Fibroblast of the aortic adventitia (primary cell): ENCODE measurements at regions not wholly inside any gene's neighbourhood (a gene's known extent, or its start where the extent isn't known, plus 50 kb on each side); places are given as distances from the start of the nearest gene placed in this dataset.

Experiments used
- DNase-seq: peaks from one replicate; pipeline ENCODE4 v3.0.0-alpha.2; 2010; ENCODE audit warnings: low read depth
- H3K4me3 ChIP-seq: 2 replicates; pipeline ENCODE4 v1.5.1; 2011; ENCODE audit warnings: low read depth, mild to moderate bottlenecking, control low read depth, low read length, moderate library complexity
- CTCF ChIP-seq: IDR thresholded peaks from 2 replicates; pipeline ENCODE4 v1.5.1; 2011; ENCODE audit warnings: mild to moderate bottlenecking, low read length, control low read depth, inconsistent platforms; ENCODE audit not compliant: insufficient read depth

DNA sequence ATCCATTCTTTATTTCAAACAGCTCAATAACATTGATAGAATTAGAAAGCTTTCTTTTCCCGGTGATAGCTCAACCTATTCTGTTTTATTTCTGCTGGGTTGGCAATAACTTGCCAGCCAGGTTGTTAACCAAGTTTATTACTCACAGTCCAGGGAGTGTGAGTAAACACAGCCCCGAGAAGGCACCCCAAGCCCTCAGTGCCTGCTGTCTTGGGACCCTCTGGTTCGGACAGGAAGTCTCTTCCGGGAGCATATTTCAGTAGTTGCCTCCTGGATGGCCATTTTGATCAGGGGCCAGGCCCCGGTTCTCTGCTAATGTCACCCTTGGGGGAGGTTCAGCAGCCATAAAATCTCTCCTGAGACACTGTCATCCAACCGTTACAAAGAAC lies 176.8 kb downstream of the INO80D start:
- no peak overlapping the region for H3K4me3 ChIP-seq
- DNase-seq, result no peak
- TF ChIP-seq CTCF, result no peak

DNA sequence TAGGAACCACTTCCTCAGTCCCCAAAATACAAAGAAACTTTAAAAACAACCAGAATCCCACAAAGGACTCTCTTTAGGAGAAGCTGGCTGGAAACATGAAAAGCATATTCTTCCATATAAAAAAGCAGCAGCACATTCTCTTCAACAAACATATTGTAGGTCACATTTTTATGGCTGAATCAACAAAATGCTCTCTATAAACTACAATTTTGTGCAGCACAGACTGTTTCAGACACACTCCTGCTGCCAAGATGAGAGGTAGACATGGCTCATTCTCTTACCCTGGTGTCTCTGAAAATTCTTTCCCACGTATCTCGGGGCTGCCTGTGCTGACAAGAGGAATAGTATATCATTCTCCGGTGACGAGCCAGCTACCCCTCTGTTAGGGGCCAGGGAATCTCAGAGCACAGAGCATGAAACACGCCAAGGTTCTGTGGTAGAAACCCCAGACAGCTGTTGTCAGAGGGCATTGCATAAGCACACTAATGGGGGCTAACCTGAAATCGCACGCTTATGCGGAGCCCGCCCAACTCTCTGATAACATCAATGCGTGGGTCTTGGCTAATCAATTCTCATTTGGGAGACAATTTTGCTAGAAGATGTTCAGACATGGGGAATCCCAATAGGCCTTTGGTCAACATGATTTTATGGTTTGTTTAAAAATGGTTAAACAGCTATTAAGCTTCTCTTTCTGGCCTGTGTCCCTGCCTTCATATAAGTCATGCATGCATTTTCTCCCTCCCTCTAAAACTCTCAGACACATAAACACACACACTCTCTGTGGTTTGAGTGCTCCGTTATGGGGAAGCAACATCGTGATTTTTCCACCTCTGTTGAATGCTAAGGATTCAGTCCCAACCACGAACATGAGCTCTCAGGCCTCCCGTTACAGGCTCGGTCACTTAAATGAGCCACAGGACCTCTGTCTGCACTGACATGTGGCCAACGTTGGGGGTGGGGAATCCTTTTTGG lies 177.5 kb downstream of the INO80D start:
- DNase-seq, result no peak
- TF ChIP-seq CTCF, result no peak
- no peak overlapping the region for H3K4me3 ChIP-seq

DNA sequence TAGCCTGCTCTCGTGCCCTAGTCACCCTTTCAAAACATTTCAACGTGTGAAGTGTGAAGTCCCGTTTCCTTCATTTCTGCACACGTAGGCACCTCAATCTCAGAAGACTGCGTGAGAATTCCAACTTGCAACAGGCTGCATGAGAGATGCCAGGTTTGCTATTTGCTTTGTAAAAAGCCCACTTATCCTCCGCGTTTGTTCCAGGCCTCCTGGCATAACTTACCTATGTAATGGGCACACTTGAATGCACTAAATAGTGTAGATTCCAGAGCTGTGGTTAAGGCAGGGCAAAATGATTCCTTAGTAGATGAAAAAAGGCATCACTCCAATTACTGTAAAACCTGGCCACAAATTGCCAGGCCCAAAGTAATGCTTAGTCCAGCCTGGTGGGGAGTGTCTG lies 179.6 kb downstream of the INO80D start:
- no peak for TF ChIP-seq CTCF
- no peak for DNase-seq

DNA sequence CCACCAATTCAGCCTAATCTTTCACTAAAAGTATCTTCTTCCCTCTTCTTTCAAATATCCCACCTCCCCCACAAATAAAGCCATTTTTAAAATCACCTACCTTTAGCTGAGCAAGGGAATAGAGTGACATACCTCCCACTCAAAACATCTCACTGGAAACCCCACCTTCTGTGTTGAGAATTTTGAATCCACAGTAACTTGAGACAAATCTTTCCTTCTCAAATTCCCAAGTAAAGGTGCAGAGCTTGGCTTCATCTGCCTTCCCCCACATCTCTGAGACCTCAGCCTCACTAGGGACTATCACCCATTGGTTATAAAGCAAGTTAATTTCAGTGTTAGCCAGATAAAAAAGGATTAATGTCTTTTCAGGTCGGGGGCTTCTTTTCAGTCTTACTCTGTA lies 180.4 kb downstream of the INO80D start:
- TF ChIP-seq CTCF, result no peak
- no peak for DNase-seq

More for the DNA sequence above, 179.6 kb downstream of the INO80D start:
- no peak overlapping the region for H3K4me3 ChIP-seq

DNA sequence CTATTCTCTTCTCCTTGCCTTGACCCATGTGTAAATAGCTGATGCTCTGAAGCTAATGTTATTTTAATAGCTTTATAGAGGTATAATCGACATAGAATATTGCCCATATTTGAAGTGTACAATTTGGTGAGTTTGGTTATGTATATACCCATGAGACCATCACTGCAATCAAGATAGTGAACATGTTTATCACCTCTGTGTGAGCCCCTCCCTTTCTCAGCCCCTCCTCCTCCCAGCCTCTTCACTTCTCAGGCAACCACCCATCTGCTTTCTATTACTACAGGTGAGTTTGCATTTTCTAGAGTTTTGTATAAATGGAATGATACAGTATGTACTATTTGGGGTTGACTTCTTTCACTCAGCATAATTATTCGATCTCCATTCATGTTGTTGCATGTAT lies 181.1 kb downstream of the INO80D start:
- no peak for TF ChIP-seq CTCF
- no peak overlapping the region for H3K4me3 ChIP-seq
- DNase-seq, result no peak

More for the DNA sequence above, 180.4 kb downstream of the INO80D start:
- no peak overlapping the region for H3K4me3 ChIP-seq

DNA sequence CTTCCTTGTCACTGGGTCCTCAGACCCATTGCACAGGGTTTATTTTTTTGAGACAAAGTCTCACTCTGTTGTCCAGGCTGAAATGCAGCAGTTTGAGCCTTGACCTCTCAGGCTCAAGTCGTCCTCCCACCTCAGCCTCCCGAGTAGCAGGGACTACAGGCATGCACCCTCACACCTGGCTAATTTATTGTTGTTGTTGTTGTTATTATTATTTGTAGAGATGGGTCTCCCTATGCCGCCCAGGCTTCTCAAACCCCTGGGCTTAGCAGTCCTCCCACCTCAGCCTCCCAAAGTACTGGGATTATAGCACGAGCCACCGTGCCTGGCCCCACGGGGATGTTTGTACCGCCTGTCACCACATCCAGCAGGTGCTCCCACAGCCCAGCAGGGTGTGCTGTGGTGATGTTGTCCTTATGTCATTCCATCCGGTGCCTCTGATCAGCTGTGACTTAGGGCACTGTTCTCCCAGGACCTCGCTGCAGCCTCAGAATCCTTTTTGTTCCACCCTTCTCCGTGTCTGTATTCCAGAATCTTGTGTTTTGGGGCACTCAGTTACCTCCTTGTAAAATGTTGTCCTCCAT lies 182.3 kb downstream of the INO80D start:
- H3K4me3 ChIP-seq, result no peak overlapping the region
- no peak for DNase-seq
- peak; percentile 2 for TF ChIP-seq CTCF
